HepG2 (cell line): ENCODE measurements at regions not wholly inside any gene's neighbourhood (a gene's known extent, or its start where the extent isn't known, plus 50 kb on each side); places are given as distances from the start of the nearest gene placed in this dataset.

ENCODE experiments used
- ATAC-seq: fragments of 200-7000 bp; cut with Tn5 transposase; 3 replicates; pipeline ENCODE4 v1.9.1; 2020; ENCODE audit warnings: mild to moderate bottlenecking, moderate library complexity
- BruUV-seq: library from RNA; stranded (reverse); fragments of 400-500 nt; replicated peaks from 2 replicates; lab custom pipeline; 2021; lab: Mats Ljungman, UMichigan
- CTCF ChIA-PET: fragments of 300-600 bp; formaldehyde crosslinking; extraction: SDS; loops from one replicate; lab custom pipeline; 2021; ENCODE audit warnings: low total read pairs, inconsistent platforms, low intra/inter-chr PET ratio; lab: Yijun Ruan, JAX
- POLR2A ChIA-PET: fragments of 350-600 bp; sonication (Branson Sonifier 250); formaldehyde crosslinking; loops from one replicate; lab custom pipeline; 2020; ENCODE audit warnings: antibody characterized with exemption, inconsistent platforms; lab: Yijun Ruan, JAX
- DNase-seq: peaks from one replicate; pipeline ENCODE4 v3.0.0-alpha.2; 2015; ENCODE audit warnings: low spot score
- FAIRE-seq: peaks from 3 replicates; lab custom pipeline; 2011; peaks lifted over from hg19 to GRCh38; lab: Jason Lieb, UNC
- H2AFZ ChIP-seq: one replicate; pipeline ENCODE4 v1.6.1; 2011; ENCODE audit warnings: low read length, inconsistent platforms
- H3K27ac ChIP-seq: fragments of 300-600 bp; 3 replicates; pipeline ENCODE4 v1.8.0; 2011; ENCODE audit warnings: mixed run types, mild to moderate bottlenecking, mixed read lengths, low read length, inconsistent platforms; ENCODE audit not compliant: insufficient read depth; ENCODE audit errors: extremely low read length
- H3K27me3 ChIP-seq, 2 experiments: fragments of 200-600 bp in 1 of 2; 2 replicates in 1 of 2; 3 replicates in 1 of 2; pipeline versions ENCODE4 v1.6.0 to v1.8.0; 2011; ENCODE audit warnings: low read length in 2 of 2, mild to moderate bottlenecking in 2 of 2, moderate library complexity in 2 of 2, inconsistent platforms in 1 of 2; ENCODE audit not compliant: insufficient read depth in 2 of 2, control insufficient read depth in 1 of 2
- H3K36me3 ChIP-seq, 2 experiments: fragments of 200-600 bp in 1 of 2; replicated peaks in 1 of 2; 2 replicates in 1 of 2; 3 replicates in 1 of 2; pipeline versions ENCODE4 v1.5.1 to v1.8.0; 2011; ENCODE audit warnings: low read length in 2 of 2, inconsistent platforms in 1 of 2; ENCODE audit not compliant: insufficient read depth in 2 of 2, control insufficient read depth in 1 of 2
- H3K4me1 ChIP-seq: 2 replicates; pipeline ENCODE4 v1.5.1; 2012; ENCODE audit warnings: low read length, inconsistent platforms; ENCODE audit not compliant: insufficient read depth
- H3K4me2 ChIP-seq: 2 replicates; pipeline ENCODE4 v1.6.0; 2011; ENCODE audit warnings: low read depth, low read length, inconsistent platforms
- H3K4me3 ChIP-seq, 3 experiments: fragments of 200-600 bp in 1 of 3; sonication (generic), shearing (Covaris generic) in 1 of 3; replicated peaks in 1 of 3; 2 replicates each; pipeline ENCODE4 v1.5.1; 2011 to 2016; ENCODE audit warnings: low read length in 3 of 3, inconsistent platforms in 2 of 3, low read depth in 2 of 3, mild to moderate bottlenecking in 2 of 3, control low read depth in 1 of 3, mixed read lengths in 1 of 3; ENCODE audit not compliant: insufficient read depth in 1 of 3
- H3K79me2 ChIP-seq: one replicate; pipeline ENCODE4 v1.6.1; 2011; ENCODE audit warnings: low read length, inconsistent platforms; ENCODE audit not compliant: insufficient read depth
- H3K9ac ChIP-seq: 2 replicates; pipeline ENCODE4 v1.6.0; 2011; ENCODE audit warnings: mild to moderate bottlenecking, low read depth, low read length, inconsistent platforms; ENCODE audit not compliant: insufficient read depth
- H3K9me3 ChIP-seq: 2 replicates; pipeline ENCODE4 v1.5.1; 2012; ENCODE audit warnings: mild to moderate bottlenecking, low read length
- H4K20me1 ChIP-seq: 2 replicates; pipeline ENCODE4 v1.6.0; 2011; ENCODE audit warnings: inconsistent platforms, mild to moderate bottlenecking, low read length, moderate library complexity; ENCODE audit not compliant: insufficient read depth
- ARHGAP35 ChIP-seq: sonication (generic); formaldehyde crosslinking; IDR thresholded peaks from 2 replicates; pipeline ENCODE4 v1.9.0; 2022; ENCODE audit warnings: mild to moderate bottlenecking, inconsistent platforms, moderate library complexity, missing genetic modification reagents, borderline replicate concordance
- NPAS2 ChIP-seq: sonication (generic); formaldehyde crosslinking; IDR thresholded peaks from 2 replicates; pipeline ENCODE4 v1.8.0; 2022; ENCODE audit warnings: mild to moderate bottlenecking, missing genetic modification reagents, borderline replicate concordance
- STAG1 ChIP-seq: sonication (generic); formaldehyde crosslinking; IDR thresholded peaks from 2 replicates; pipeline ENCODE4 v1.4.0; 2020; ENCODE audit warnings: missing genetic modification reagents
- ZC3H4 ChIP-seq: sonication (generic); formaldehyde crosslinking; IDR thresholded peaks from 2 replicates; pipeline ENCODE4 v1.4.0; 2020; ENCODE audit warnings: missing genetic modification reagents, borderline replicate concordance
- ZNF143 ChIP-seq: sonication (generic); formaldehyde crosslinking; IDR thresholded peaks from 2 replicates; pipeline ENCODE4 v1.4.0; 2020; ENCODE audit warnings: missing genetic modification reagents
- ZNF3 ChIP-seq: IDR thresholded peaks from 2 replicates; pipeline ENCODE4 v1.7.0; 2017; ENCODE audit warnings: inconsistent platforms
- ZNF83 ChIP-seq: sonication (generic); formaldehyde crosslinking; IDR thresholded peaks from 2 replicates; pipeline ENCODE4 v1.4.0; 2020; ENCODE audit warnings: missing genetic modification reagents, mild to moderate bottlenecking, borderline replicate concordance
- ZSCAN31 ChIP-seq: sonication (generic); formaldehyde crosslinking; IDR thresholded peaks from 2 replicates; pipeline ENCODE4 v1.5.0; 2020; ENCODE audit warnings: low read depth, mild to moderate bottlenecking, missing genetic modification reagents
- WGBS: methylation state at CpG from one replicate; pipeline ENCODE4 v1.1.6; 2017; ENCODE audit warnings: low lambda C conversion rate; 5-methylcytosine and 5-hydroxymethylcytosine counted together
- in situ Hi-C: cut with HindIII; loops from 2 replicates; pipeline ENCODE4 v1.10.0; 2017; ENCODE audit warnings: low pct_unique_long_range_greater_than_20kb; ENCODE audit not compliant: extremely low pct_ligation_motif_present
- intact Hi-C: fragments of 100-400 bp; cut with micrococcal nuclease; formaldehyde crosslinking; loops from one replicate; pipeline ENCODE4 v1.10.0; 2022; ENCODE audit not compliant: unreplicated experiment
- TF ChIP-seq, protein P1 (sequence below): sonication (generic); formaldehyde crosslinking; IDR thresholded peaks from 2 replicates; pipeline ENCODE4 v1.8.1; 2022; ENCODE audit warnings: mild to moderate bottlenecking, missing genetic modification reagents
- TF ChIP-seq, protein P2 (sequence below): sonication (generic); formaldehyde crosslinking; IDR thresholded peaks from 2 replicates; pipeline ENCODE4 v1.8.1; 2023; ENCODE audit warnings: mild to moderate bottlenecking, inconsistent platforms, moderate library complexity, missing genetic modification reagents, borderline replicate concordance

- POLR2A ChIA-PET, result no interaction called here
- no peak for DNase-seq
- CTCF ChIA-PET, result no interaction called here
- ATAC-seq, result no peak
- no peaks in the 10 kb centered on the region for H3K9me3 ChIP-seq
- no peaks in the 10 kb centered on the region for H3K36me3 ChIP-seq
- BruUV-seq, result no TSS peak
- no peak overlapping the region for H3K4me3 ChIP-seq
- 2% methylated on average over 2 of the region's 2 CpGs for WGBS
- no peak for TF ChIP-seq STAG1
- no peak for TF ChIP-seq ZNF83 (CRISPR knock-in tag)
- no peak for TF ChIP-seq ZNF143 (CRISPR knock-in tag)
- no peak for TF ChIP-seq ZSCAN31
- no peak for TF ChIP-seq NPAS2
- TF ChIP-seq, protein P1, sequence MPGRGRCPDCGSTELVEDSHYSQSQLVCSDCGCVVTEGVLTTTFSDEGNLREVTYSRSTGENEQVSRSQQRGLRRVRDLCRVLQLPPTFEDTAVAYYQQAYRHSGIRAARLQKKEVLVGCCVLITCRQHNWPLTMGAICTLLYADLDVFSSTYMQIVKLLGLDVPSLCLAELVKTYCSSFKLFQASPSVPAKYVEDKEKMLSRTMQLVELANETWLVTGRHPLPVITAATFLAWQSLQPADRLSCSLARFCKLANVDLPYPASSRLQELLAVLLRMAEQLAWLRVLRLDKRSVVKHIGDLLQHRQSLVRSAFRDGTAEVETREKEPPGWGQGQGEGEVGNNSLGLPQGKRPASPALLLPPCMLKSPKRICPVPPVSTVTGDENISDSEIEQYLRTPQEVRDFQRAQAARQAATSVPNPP (CRISPR knock-in tag), result no peak
- TF ChIP-seq, protein P2, sequence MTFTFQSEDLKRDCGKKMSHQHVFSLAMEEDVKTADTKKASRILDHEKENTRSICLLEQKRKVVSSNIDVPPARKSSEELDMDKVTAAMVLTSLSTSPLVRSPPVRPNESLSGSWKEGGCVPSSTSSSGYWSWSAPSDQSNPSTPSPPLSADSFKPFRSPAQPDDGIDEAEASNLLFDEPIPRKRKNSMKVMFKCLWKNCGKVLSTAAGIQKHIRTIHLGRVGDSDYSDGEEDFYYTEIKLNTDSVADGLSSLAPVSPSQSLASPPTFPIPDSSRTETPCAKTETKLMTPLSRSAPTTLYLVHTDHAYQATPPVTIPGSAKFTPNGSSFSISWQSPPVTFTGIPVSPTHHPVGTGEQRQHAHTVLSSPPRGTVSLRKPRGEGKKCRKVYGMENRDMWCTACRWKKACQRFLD (CRISPR knock-in tag), result no peak
- TF ChIP-seq ZNF3 (CRISPR knock-in tag), result no peak
- no peak for TF ChIP-seq ZC3H4 (CRISPR knock-in tag)
- no peak for TF ChIP-seq ARHGAP35 (CRISPR knock-in tag)
- TF ChIP-seq, all 625 proteins: peak for 0
- intact Hi-C loops (no loop called here), in situ Hi-C loops (no loop called here)
- Histone ChIP-seq H3K4me2 (no peak overlapping the region), H2AFZ (no peak overlapping the region), H3K27ac (no peak overlapping the region), H3K4me1 (no peaks in the 10 kb centered on the region), H3K27me3 (peaks cover 0 to 1% of the 10 kb centered on the region in 2 experiments; a peak in 1 of 5 replicates), H3K79me2 (no peaks in the 10 kb centered on the region), H3K9ac (no peak overlapping the region), H4K20me1 (no peaks in the 10 kb centered on the region)
- no peak for FAIRE-seq
Observed at GRCh38 chr10:44647473-44647872, 262.6 kb upstream of the CXCL12 start.
